Mesendoderm (in vitro differentiated cells): ENCODE measurements at regions not wholly inside any gene's neighbourhood (a gene's known extent, or its start where the extent isn't known, plus 50 kb on each side); places are given as distances from the start of the nearest gene placed in this dataset.
A peak's percentile ranks its signal among the peaks of the same experiment; 100 is the strongest.

Experiments
- DNase-seq: peaks from one replicate; pipeline ENCODE4 v3.0.0; 2013
- H2AK5ac ChIP-seq: 2 replicates; pipeline ENCODE4 v1.6.1; 2013; ENCODE audit warnings: low read length, inconsistent platforms
- H2BK120ac ChIP-seq: 2 replicates; pipeline ENCODE4 v1.6.1; 2013; ENCODE audit warnings: low read depth, mild to moderate bottlenecking, low read length, moderate library complexity, mixed read lengths
- H2BK15ac ChIP-seq: replicated peaks from 2 replicates; pipeline ENCODE4 v1.6.1; 2013; ENCODE audit warnings: low read depth, mild to moderate bottlenecking, moderate library complexity
- H2BK5ac ChIP-seq: 2 replicates; pipeline ENCODE4 v1.6.1; 2013; ENCODE audit warnings: low read length, inconsistent platforms
- H3K18ac ChIP-seq: 2 replicates; pipeline ENCODE4 v1.6.1; 2013; ENCODE audit warnings: mild to moderate bottlenecking, low read length, mixed read lengths
- H3K23ac ChIP-seq: one replicate; pipeline ENCODE4 v1.6.1; 2013; ENCODE audit warnings: low read length
- H3K27ac ChIP-seq: 2 replicates; pipeline ENCODE4 v1.5.1; 2013; ENCODE audit warnings: low read depth, mild to moderate bottlenecking, inconsistent platforms, low read length, moderate library complexity
- H3K27me3 ChIP-seq: 2 replicates; pipeline ENCODE4 v1.6.1; 2013; ENCODE audit warnings: low read length, control low read depth, mild to moderate bottlenecking, inconsistent platforms; ENCODE audit not compliant: insufficient read depth, poor library complexity
- H3K36me3 ChIP-seq: 2 replicates; pipeline ENCODE4 v1.6.1; 2013; ENCODE audit warnings: low read length, inconsistent platforms; ENCODE audit not compliant: control insufficient read depth, insufficient read depth
- H3K4ac ChIP-seq: one replicate; pipeline ENCODE4 v1.6.1; 2013; ENCODE audit warnings: low read depth, mild to moderate bottlenecking, low read length, moderate library complexity
- H3K4me1 ChIP-seq: 2 replicates; pipeline ENCODE4 v1.6.1; 2013; ENCODE audit warnings: low read depth, low read length, inconsistent platforms; ENCODE audit not compliant: control insufficient read depth
- H3K4me2 ChIP-seq: 2 replicates; pipeline ENCODE4 v1.6.1; 2013; ENCODE audit warnings: low read length
- H3K4me3 ChIP-seq: 2 replicates; pipeline ENCODE4 v1.5.1; 2013; ENCODE audit warnings: mild to moderate bottlenecking, low read length
- H3K56ac ChIP-seq: one replicate; pipeline ENCODE4 v1.6.1; 2013; ENCODE audit warnings: low read length
- H3K79me1 ChIP-seq: 2 replicates; pipeline ENCODE4 v1.6.1; 2013; ENCODE audit warnings: low read length, inconsistent platforms
- H3K79me2 ChIP-seq: 2 replicates; pipeline ENCODE4 v1.6.1; 2013; ENCODE audit warnings: mild to moderate bottlenecking, low read length; ENCODE audit not compliant: control insufficient read depth, insufficient read depth
- H3K9ac ChIP-seq: 2 replicates; pipeline ENCODE4 v1.6.1; 2013; ENCODE audit warnings: low read length, inconsistent platforms
- H4K5ac ChIP-seq: one replicate; pipeline ENCODE4 v1.6.1; 2013; ENCODE audit warnings: low read length
- H4K8ac ChIP-seq: one replicate; pipeline ENCODE4 v1.6.1; 2013; ENCODE audit warnings: low read depth, mild to moderate bottlenecking, control low read depth, low read length, moderate library complexity
- WGBS: extraction: QIAGEN DNeasy Blood & Tissue Kit; methylation state at CpG from one replicate; pipeline ENCODE4 v1.1.7; 2013; ENCODE audit warnings: low lambda C conversion rate, missing lambda C conversion rate; ENCODE audit not compliant: insufficient coverage; ENCODE audit errors: extremely low coverage; 5-methylcytosine and 5-hydroxymethylcytosine counted together

DNA sequence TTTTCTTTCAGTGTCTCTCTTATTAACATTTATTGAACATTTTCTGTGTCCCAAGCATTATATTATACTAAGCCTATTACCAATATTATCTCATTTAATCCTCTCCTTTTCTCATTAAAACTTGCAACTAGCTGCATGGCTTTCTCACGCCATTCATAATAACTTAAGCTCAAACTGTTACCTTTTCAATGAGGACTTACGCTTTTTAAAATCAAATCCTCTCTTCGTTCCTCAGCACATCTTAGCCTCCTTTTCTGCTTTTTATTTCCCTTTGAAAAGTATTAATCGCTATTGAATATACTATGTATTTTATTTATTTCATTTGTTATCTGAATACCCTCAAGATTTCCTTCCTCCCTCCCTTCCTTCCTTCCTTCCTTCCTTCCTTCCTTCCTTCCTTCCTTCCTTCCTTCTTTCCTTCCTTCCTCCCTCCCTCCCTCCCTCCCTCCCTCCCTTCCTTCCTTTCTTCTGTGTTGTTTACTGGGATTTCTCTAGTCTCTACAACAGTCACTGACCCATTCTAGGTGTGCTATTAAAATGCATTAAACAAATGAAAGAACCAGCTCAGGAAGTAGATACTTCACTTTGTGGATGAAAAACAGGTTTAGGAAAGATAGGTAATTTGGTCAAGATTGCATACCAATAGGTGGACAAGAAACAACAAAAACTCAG is 294.1 kb upstream of the TUT7 start:
- Histone ChIP-seq H3K23ac (no peak overlapping the region), H3K4me3 (no peak overlapping the region), H3K9ac (no peak overlapping the region), H3K27me3 (no peaks in the 10 kb centered on the region), H2BK120ac (no peak overlapping the region), H3K4ac (no peak overlapping the region), H3K18ac (no peak overlapping the region), H4K5ac (no peak overlapping the region), H3K4me1 (no peaks in the 10 kb centered on the region), H3K79me2 (no peaks in the 10 kb centered on the region), H2AK5ac (no peak overlapping the region), H2BK5ac (no peak overlapping the region), H2BK15ac (no peak overlapping the region), H3K56ac (no peak overlapping the region), H3K79me1 (no peaks in the 10 kb centered on the region), H3K36me3 (no peaks in the 10 kb centered on the region), H3K4me2 (no peak overlapping the region), H4K8ac (no peak overlapping the region), H3K27ac (no peak overlapping the region)
- no peak for DNase-seq
- 100% methylated on average over 3 of the region's 4 CpGs for WGBS

DNA sequence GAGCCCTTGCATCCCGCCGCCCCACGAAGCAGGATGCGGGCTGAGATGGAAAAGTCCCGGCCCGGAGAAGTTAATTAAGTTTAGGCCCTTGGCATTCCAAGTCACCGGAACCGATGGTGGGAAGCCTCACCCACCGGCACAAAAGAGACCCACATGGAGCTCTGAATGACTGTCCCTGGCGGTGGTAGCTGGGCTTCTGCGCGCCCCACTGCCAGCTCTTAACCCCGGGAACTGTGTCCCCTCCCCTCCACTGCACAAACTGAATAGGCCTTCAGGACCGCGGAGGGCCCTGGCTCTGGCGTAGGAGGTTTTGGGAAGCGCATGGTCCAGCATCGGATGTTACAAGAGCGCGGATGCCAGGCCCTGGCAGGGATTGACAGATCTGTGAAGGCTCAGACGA is 291.1 kb upstream of the TUT7 start:
- no CpG with 5 or more reads among the region's 21 CpGs for WGBS
- H3K27ac ChIP-seq, result no peak overlapping the region

DNA sequence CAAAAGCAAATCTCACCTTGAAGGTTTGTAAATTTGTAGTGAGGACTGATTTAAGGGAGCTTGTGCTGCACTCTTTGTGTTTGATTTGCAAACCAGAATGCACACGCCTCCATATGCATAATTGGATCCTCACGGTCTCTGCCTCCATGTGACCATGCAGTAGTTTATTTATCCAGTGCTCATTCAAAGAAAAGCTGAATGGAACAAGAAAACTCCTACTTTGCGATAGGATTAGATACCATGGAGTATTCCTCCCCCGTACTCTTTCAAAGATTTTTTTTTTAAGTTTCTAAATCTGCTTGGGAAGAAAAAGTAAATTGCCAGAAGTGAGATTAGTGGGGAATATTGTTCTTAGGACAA is 290.4 kb upstream of the TUT7 start:
- H3K4ac ChIP-seq, result no peak overlapping the region
- H2BK120ac ChIP-seq, result no peak overlapping the region
- H2AK5ac ChIP-seq, result no peak overlapping the region
- H3K4me2 ChIP-seq, result no peak overlapping the region
- H3K4me3 ChIP-seq, result no peak overlapping the region
- H2BK5ac ChIP-seq, result no peak overlapping the region
- H4K8ac ChIP-seq, result no peak overlapping the region
- no peaks in the 10 kb centered on the region for H3K79me2 ChIP-seq
- H3K9ac ChIP-seq, result no peak overlapping the region
- no peak overlapping the region for H3K18ac ChIP-seq
- no peak overlapping the region for H2BK15ac ChIP-seq
- DNase-seq, result no peak
- no peaks in the 10 kb centered on the region for H3K36me3 ChIP-seq
- H3K79me1 ChIP-seq, result no peaks in the 10 kb centered on the region
- H3K56ac ChIP-seq, result no peak overlapping the region
- H3K23ac ChIP-seq, result no peak overlapping the region
- no peaks in the 10 kb centered on the region for H3K27me3 ChIP-seq
- no peak overlapping the region for H4K5ac ChIP-seq
- H3K27ac ChIP-seq, result no peak overlapping the region
- WGBS, result no CpG with 5 or more reads among the region's 4 CpGs
- H3K4me1 ChIP-seq, result no peaks in the 10 kb centered on the region

More for the DNA sequence above, 291.1 kb upstream of the TUT7 start:
- H4K8ac ChIP-seq, result no peak overlapping the region
- no peak overlapping the region for H3K18ac ChIP-seq
- no peaks in the 10 kb centered on the region for H3K79me2 ChIP-seq
- H4K5ac ChIP-seq, result no peak overlapping the region
- H2BK5ac ChIP-seq, result no peak overlapping the region
- no peak for DNase-seq
- no peak overlapping the region for H2BK15ac ChIP-seq
- no peak overlapping the region for H2AK5ac ChIP-seq
- no peak overlapping the region for H3K4me2 ChIP-seq
- no peaks in the 10 kb centered on the region for H3K27me3 ChIP-seq
- no peak overlapping the region for H3K4me3 ChIP-seq
- H3K56ac ChIP-seq, result no peak overlapping the region
- H3K4ac ChIP-seq, result no peak overlapping the region
- no peak overlapping the region for H2BK120ac ChIP-seq
- no peaks in the 10 kb centered on the region for H3K4me1 ChIP-seq
- H3K79me1 ChIP-seq, result no peaks in the 10 kb centered on the region
- no peaks in the 10 kb centered on the region for H3K36me3 ChIP-seq
- H3K9ac ChIP-seq, result no peak overlapping the region
- no peak overlapping the region for H3K23ac ChIP-seq

DNA sequence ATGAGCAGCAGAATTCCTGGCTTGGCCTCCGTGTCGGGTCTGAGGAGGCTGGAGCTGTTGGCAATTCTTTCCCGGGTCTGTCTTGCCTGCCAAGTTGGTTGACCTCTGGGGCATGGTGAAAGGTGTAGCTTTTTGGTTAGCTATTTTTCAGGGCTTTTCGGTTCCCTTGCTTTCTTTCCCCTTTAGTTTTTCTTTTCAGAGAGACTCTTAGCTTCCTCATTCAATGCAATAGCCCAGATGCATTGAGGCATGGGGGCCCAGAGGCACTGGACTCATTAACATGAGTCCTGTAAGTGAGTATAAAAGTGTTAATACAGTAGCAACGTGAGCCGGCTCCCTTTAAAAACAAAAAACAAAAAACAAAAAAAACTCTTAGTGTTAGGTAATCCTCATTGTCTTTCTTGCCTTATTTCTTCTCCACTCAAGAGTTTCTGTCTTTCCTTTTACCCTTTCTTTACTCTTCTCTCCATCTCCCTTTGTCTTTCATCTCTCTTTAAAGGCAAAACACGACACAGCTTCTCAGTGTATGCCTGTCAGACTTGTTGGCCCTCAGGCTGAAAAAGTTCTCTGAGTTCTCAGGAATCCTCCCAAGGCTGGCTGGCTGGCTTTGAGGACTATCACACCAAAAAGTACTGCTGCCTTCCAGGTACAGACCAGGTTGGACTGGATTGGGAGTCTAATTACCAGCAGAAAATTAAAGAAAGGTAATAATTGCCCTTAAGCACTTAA is 289.9 kb upstream of the TUT7 start:
- no peak overlapping the region for H3K23ac ChIP-seq
- H3K36me3 ChIP-seq, result no peaks in the 10 kb centered on the region
- no peak overlapping the region for H3K4me3 ChIP-seq
- H3K79me2 ChIP-seq, result no peaks in the 10 kb centered on the region
- no peak overlapping the region for H3K27ac ChIP-seq
- H3K9ac ChIP-seq, result no peak overlapping the region
- H3K4me2 ChIP-seq, result no peak overlapping the region
- no CpG with 5 or more reads among the region's 7 CpGs for WGBS
- H3K4me1 ChIP-seq, result no peaks in the 10 kb centered on the region
- no peaks in the 10 kb centered on the region for H3K79me1 ChIP-seq
- H2BK15ac ChIP-seq, result no peak overlapping the region
- H2AK5ac ChIP-seq, result no peak overlapping the region
- no peak overlapping the region for H2BK120ac ChIP-seq
- H4K5ac ChIP-seq, result no peak overlapping the region
- no peaks in the 10 kb centered on the region for H3K27me3 ChIP-seq
- H4K8ac ChIP-seq, result no peak overlapping the region
- no peak overlapping the region for H3K18ac ChIP-seq
- peak; percentile 34 for DNase-seq
- no peak overlapping the region for H3K4ac ChIP-seq
- H3K56ac ChIP-seq, result no peak overlapping the region
- H2BK5ac ChIP-seq, result no peak overlapping the region

- H3K56ac ChIP-seq, result no peak overlapping the region
- no peak overlapping the region for H4K8ac ChIP-seq
- no peak overlapping the region for H2BK15ac ChIP-seq
- no peak overlapping the region for H3K18ac ChIP-seq
- no peak overlapping the region for H3K4me2 ChIP-seq
- no peaks in the 10 kb centered on the region for H3K4me1 ChIP-seq
- H3K9ac ChIP-seq, result no peak overlapping the region
- no CpG with 5 or more reads among the region's 5 CpGs for WGBS
- H3K23ac ChIP-seq, result no peak overlapping the region
- H3K79me1 ChIP-seq, result no peaks in the 10 kb centered on the region
- H3K36me3 ChIP-seq, result no peaks in the 10 kb centered on the region
- H3K27me3 ChIP-seq, result no peaks in the 10 kb centered on the region
- no peak overlapping the region for H3K27ac ChIP-seq
- no peak overlapping the region for H3K4me3 ChIP-seq
- no peak overlapping the region for H2BK120ac ChIP-seq
- H2AK5ac ChIP-seq, result no peak overlapping the region
- no peak overlapping the region for H4K5ac ChIP-seq
- DNase-seq, result peak; percentile 7
- no peaks in the 10 kb centered on the region for H3K79me2 ChIP-seq
- H2BK5ac ChIP-seq, result no peak overlapping the region
- no peak overlapping the region for H3K4ac ChIP-seq
Observed at GRCh38 chr9:86642721-86643120, 288.5 kb upstream of the TUT7 start.

GRCh38 chr9:86641970-86642369 is 287.8 kb upstream of the TUT7 start:
- no peak overlapping the region for H3K9ac ChIP-seq
- H2AK5ac ChIP-seq, result no peak overlapping the region
- H3K4me1 ChIP-seq, result no peaks in the 10 kb centered on the region
- no peak overlapping the region for H3K4me2 ChIP-seq
- no peaks in the 10 kb centered on the region for H3K27me3 ChIP-seq
- no peaks in the 10 kb centered on the region for H3K79me2 ChIP-seq
- H3K4ac ChIP-seq, result no peak overlapping the region
- H3K23ac ChIP-seq, result no peak overlapping the region
- H3K56ac ChIP-seq, result no peak overlapping the region
- no peak overlapping the region for H2BK15ac ChIP-seq
- H3K79me1 ChIP-seq, result no peaks in the 10 kb centered on the region
- H3K18ac ChIP-seq, result no peak overlapping the region
- H3K27ac ChIP-seq, result no peak overlapping the region
- H2BK5ac ChIP-seq, result no peak overlapping the region
- no peak for DNase-seq
- H2BK120ac ChIP-seq, result no peak overlapping the region
- WGBS, result no CpG with 5 or more reads among the region's 3 CpGs
- no peak overlapping the region for H4K5ac ChIP-seq
- H3K4me3 ChIP-seq, result no peak overlapping the region
- H4K8ac ChIP-seq, result no peak overlapping the region
- no peaks in the 10 kb centered on the region for H3K36me3 ChIP-seq
